ENCODE measurements at regions not wholly inside any gene's neighbourhood (a gene's known extent, or its start where the extent isn't known, plus 50 kb on each side); places are given as distances from the start of the nearest gene placed in this dataset.

DNA sequence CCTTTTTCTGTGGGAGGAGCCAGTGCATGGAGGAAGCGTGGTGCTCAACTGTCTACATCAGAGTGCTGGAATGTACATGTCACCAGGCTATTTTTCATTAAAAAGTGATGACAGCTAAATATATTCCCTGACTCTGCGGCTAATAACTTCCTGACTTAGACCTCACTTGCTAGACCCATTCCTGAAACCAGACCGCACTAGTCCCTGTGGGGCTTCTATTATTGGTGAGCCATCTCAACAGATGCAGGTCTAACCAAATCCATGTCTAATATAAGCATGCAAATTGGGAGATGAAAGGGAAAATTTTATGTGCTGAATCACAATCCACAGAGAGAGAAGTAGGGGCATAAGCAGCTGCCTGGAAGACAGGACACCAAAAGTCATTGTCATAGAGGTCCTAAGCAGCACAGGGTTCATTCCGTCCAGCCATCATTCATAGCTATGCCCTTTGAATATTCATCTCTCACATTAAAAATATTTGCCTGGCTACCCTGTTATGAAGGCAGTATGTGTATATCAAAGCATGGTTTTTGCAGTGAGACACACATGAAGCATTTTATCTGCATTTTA lies 110.9 kb upstream of the BLID start:
- DNase-seq (ENCODE audit: low spot score) (no peak), ATAC-seq (no peak)
- Mint-ChIP-seq H3K4me3 (no peak overlapping the region), H3K27me3 (ENCODE audit: low read depth) (no peaks in the 10 kb centered on the region), H3K9me3 (no peaks in the 10 kb centered on the region), H3K36me3 (no peaks in the 10 kb centered on the region), H3K4me1 (peaks cover 5% of the 10 kb centered on the region; the same call in 1 of the 2 replicates), H3K27ac (no peak overlapping the region)
- ChIA-PET POLR2A (no interaction called here), CTCF (interaction anchor here (3.0 kb wide), 1 partner anchor 11 kb away, joined by 11 read pairs; no protein-coding TSS in a partner anchor)
- TF ChIP-seq KAT7 (CRISPR knock-in tag; IDR thresholded peaks at IDR 0.05; ENCODE audit: borderline replicate concordance) = no peak
- TF ChIP-seq, protein P1, sequence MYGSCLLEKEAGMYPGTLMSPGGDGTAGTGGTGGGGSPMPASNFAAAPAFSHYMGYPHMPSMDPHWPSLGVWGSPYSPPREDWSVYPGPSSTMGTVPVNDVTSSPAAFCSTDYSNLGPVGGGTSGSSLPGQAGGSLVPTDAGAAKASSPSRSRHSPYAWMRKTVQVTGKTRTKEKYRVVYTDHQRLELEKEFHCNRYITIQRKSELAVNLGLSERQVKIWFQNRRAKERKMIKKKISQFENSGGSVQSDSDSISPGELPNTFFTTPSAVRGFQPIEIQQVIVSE (CRISPR knock-in tag; IDR thresholded peaks at IDR 0.05; ENCODE audit: borderline replicate concordance) = no peak
- TF ChIP-seq TCF7 (CRISPR knock-in tag; IDR thresholded peaks at IDR 0.05; ENCODE audit: low read depth) = no peak
- TF ChIP-seq, protein P2, sequence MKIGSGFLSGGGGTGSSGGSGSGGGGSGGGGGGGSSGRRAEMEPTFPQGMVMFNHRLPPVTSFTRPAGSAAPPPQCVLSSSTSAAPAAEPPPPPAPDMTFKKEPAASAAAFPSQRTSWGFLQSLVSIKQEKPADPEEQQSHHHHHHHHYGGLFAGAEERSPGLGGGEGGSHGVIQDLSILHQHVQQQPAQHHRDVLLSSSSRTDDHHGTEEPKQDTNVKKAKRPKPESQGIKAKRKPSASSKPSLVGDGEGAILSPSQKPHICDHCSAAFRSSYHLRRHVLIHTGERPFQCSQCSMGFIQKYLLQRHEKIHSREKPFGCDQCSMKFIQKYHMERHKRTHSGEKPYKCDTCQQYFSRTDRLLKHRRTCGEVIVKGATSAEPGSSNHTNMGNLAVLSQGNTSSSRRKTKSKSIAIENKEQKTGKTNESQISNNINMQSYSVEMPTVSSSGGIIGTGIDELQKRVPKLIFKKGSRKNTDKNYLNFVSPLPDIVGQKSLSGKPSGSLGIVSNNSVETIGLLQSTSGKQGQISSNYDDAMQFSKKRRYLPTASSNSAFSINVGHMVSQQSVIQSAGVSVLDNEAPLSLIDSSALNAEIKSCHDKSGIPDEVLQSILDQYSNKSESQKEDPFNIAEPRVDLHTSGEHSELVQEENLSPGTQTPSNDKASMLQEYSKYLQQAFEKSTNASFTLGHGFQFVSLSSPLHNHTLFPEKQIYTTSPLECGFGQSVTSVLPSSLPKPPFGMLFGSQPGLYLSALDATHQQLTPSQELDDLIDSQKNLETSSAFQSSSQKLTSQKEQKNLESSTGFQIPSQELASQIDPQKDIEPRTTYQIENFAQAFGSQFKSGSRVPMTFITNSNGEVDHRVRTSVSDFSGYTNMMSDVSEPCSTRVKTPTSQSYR (CRISPR knock-in tag; IDR thresholded peaks at IDR 0.05) = no peak
- TF ChIP-seq ZBTB21 (CRISPR knock-in tag; IDR thresholded peaks at IDR 0.05; ENCODE audit: borderline replicate concordance) = no peak
- no peak for TF ChIP-seq TEAD1 (CRISPR knock-in tag; IDR thresholded peaks at IDR 0.05)
- no peak for TF ChIP-seq GRHL2 (CRISPR knock-in tag; IDR thresholded peaks at IDR 0.05; ENCODE audit: insufficient replicate concordance, severe bottlenecking)
- no peak for TF ChIP-seq ZNF219 (CRISPR knock-in tag; IDR thresholded peaks at IDR 0.05; ENCODE audit: borderline replicate concordance)
- no peak for TF ChIP-seq MXD4 (CRISPR knock-in tag; IDR thresholded peaks at IDR 0.05; ENCODE audit: borderline replicate concordance)
- no peak for TF ChIP-seq FOXK1 (CRISPR knock-in tag; IDR thresholded peaks at IDR 0.05)
- TF ChIP-seq, protein P3, sequence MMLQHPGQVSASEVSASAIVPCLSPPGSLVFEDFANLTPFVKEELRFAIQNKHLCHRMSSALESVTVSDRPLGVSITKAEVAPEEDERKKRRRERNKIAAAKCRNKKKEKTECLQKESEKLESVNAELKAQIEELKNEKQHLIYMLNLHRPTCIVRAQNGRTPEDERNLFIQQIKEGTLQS (CRISPR knock-in tag; conservative IDR thresholded peaks at IDR 0.05) = no peak
- no peak for TF ChIP-seq ZNF263 (CRISPR knock-in tag; IDR thresholded peaks at IDR 0.05; ENCODE audit: low read depth)
- TF ChIP-seq NFATC4 (CRISPR knock-in tag; IDR thresholded peaks at IDR 0.05) = no peak
- TF ChIP-seq SMAD4 (CRISPR knock-in tag; IDR thresholded peaks at IDR 0.05) = no peak
- no peak for TF ChIP-seq FOXP1 (CRISPR knock-in tag; IDR thresholded peaks at IDR 0.05; ENCODE audit: borderline replicate concordance)
- TF ChIP-seq RELA (CRISPR knock-in tag; IDR thresholded peaks at IDR 0.05; ENCODE audit: borderline replicate concordance) = no peak
- TF ChIP-seq NFE2L1 (CRISPR knock-in tag; IDR thresholded peaks at IDR 0.05) = no peak
- no peak for TF ChIP-seq ZMAT4 (CRISPR knock-in tag; IDR thresholded peaks at IDR 0.05)

DNA sequence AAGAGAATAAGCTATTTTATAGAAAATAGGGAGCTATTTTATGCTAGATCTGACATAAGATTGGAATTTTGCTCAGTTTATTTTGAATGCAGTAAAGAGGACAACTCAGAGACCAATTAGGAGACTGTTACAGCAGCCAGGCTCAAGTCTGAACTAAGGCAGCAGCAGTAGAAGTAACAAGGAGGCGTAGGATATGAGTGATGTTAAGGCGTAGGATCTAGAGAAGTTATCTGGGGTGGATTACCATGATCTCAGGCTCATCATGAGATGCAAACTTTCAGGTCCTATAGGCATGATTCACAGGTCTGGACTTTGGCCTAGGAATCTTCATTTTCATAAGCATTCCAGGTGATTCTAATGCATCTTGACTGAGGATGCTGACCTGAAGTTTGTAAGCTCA lies 108.9 kb upstream of the BLID start:
- Mint-ChIP-seq H3K9me3 (no peaks in the 10 kb centered on the region), H3K4me1 (peaks cover 8% of the 10 kb centered on the region; the same call in 1 of the 2 replicates), H3K27me3 (ENCODE audit: low read depth) (no peaks in the 10 kb centered on the region), H3K36me3 (no peaks in the 10 kb centered on the region), H3K27ac (no peak overlapping the region), H3K4me3 (no peak overlapping the region)
- ATAC-seq (no peak), DNase-seq (ENCODE audit: low spot score) (no peak)
- CTCF ChIA-PET = interaction anchor here (1.4 kb wide), 1 partner anchor 9 kb away, joined by 3 read pairs; no protein-coding TSS in a partner anchor
- POLR2A ChIA-PET = no interaction called here
- TF ChIP-seq JUN (CRISPR knock-in tag; IDR thresholded peaks at IDR 0.05) (no peak), CTCF (IDR thresholded peaks at IDR 0.05) (no peak), ARID4B (CRISPR knock-in tag; IDR thresholded peaks at IDR 0.05; ENCODE audit: borderline replicate concordance) (no peak), CBFB (CRISPR knock-in tag; IDR thresholded peaks at IDR 0.05; ENCODE audit: low read depth) (no peak), SP1 (CRISPR knock-in tag; conservative IDR thresholded peaks at IDR 0.05) (no peak)
- TF ChIP-seq, protein P4, sequence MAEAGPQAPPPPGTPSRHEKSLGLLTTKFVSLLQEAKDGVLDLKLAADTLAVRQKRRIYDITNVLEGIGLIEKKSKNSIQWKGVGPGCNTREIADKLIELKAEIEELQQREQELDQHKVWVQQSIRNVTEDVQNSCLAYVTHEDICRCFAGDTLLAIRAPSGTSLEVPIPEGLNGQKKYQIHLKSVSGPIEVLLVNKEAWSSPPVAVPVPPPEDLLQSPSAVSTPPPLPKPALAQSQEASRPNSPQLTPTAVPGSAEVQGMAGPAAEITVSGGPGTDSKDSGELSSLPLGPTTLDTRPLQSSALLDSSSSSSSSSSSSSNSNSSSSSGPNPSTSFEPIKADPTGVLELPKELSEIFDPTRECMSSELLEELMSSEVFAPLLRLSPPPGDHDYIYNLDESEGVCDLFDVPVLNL (CRISPR knock-in tag; IDR thresholded peaks at IDR 0.05; ENCODE audit: borderline replicate concordance, low read depth) = no peak

All from WTC11 (cell line).